Amniotic epithelial cell (primary cell): ENCODE measurements at regions not wholly inside any gene's neighbourhood (a gene's known extent, or its start where the extent isn't known, plus 50 kb on each side); places are given as distances from the start of the nearest gene placed in this dataset.

Experiments used
- DNase-seq: peaks from one replicate; pipeline ENCODE4 v3.0.0-alpha.2; 2010; ENCODE audit warnings: low read depth

DNA sequence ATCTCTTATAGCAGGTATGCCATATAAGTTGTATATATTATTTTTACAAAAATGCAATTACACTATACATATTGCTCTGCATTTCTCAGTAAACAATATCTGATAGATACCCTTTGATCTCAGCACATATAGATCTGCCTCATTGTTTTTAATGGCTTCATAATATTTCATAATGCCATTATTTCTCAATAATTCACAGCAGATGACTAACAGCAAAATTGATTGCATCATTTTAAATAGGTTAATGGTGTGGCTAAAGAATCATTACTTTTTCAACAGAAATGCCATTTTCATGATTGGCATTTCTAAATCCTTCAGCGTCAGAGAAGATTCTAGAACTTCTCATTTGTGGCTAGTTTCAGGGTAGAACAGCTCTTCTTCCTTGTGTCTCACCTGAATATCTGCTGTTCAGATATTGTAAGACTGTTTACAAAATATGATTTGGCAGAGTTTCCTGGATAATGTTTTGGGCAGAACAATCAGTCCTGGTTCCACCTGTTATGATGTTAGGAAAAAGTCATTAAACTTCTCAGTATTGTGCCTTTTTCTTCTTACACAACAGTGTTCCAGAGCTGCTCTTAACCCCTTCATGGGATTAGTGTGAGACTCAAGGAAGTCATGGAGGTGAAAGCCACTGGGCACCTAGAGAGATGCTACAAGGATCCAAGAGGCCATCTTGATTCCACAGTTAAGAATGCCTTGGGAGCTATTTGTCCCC lies 397.6 kb upstream of the THBS1 start:
- DNase-seq = no peak

DNA sequence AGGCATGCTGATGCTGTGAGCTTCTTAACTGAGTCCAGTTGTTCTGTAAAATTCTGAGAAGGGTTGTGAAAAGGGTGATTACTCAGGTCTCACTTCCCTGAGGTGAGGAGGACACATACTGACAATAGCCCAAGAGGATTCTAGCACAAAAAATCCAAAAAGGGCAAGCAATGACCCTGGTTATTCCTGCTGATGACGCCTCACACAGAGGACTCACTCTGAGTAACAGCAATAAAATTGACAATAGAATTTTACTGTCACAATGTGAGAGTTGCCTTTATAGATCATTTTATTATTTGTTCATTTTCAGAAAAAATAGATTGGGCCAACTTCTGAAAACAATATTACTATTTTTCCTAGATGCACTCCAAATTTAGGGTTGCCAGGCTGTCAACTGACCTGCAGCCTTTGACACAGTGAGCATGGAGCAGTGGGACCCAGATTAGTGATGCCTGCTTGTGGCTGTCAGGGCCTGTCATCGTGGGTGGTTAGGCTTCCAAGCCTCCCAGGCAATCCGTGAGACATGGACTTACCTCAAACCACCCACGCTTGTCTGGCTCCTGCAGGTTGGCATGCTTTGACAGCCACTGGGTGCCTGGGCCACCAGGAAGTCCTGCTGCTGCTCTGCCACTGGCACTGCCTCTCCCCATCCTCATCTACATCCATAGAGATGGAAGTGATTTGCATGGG lies 396.0 kb upstream of the THBS1 start:
- DNase-seq = no peak

DNA sequence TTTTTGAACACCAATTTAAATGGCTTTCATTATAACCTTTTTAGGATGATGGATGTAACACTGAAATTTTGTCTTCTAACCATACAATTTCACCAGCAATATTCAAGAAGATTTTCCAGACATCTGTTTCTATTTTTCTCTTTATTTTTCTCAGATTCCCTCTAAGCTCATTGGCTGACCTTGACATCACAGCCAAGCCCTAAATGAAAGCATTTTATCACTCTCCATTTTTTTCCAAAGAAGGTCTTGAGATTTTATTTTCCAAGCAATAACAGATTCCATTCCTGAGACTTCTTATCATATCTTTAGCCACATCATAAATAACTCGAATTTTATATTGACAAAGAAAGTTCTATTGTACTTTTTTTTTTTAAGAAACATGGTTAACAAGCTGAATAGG lies 392.6 kb upstream of the THBS1 start:
- DNase-seq = peak; percentile 43

DNA sequence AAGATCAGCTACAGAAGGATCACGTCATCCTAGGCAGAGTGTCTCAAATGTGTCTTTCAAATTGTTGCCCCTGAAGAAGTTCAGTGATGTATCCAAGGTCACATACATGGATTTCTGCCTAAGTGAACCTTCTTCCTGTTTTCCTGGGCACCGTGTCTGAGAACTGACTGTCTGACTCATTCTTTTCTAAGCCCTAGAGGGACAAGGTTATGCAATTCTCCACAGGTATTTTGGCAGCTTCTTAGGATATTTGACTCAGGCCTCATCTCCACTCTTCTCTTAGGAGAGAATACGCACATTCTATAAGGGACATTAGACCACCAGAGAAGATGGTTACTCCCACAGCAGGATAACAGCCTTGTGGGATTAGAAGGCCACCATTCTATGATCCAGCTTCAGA lies 391.9 kb upstream of the THBS1 start:
- DNase-seq = peak; percentile 97

DNA sequence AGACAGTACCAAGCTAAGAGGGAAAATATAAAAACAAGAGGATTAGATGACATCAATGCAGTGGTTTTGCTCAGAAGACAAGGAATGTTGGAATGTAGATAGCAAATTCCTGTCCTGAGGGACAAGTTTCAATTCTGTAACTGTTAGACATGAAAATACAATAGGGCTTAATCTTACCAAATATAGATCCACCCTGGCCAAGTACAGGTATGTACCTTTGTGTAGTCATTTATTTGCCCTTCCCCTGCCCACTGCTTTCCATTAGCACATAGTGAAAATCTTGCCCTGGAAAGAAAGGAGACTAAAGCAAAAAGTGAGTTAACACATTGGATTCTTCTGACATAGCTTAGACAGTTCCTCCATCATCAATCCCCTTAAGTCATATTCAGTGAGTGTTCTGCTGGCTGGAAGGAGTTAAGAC lies 389.0 kb upstream of the THBS1 start:
- DNase-seq = peak; percentile 80

DNA sequence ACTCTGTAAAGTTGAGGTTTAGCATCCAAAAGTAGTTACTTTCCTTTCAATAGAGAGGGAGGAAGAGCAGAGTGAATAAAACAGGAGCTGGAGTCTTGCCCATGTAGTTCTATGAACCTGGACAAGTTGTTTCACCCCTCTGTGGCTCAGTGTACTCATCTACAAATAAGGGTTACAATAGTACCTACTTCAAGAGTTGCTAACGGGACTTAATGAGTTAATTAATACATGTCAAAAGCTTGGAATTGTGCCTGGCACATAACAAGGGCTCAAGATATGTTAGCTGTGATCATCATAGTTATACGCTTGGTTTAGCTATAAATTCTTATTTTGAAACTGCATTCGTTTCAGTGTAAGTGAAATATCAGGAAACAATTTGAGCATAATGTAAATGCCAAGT lies 388.5 kb upstream of the THBS1 start:
- DNase-seq = no peak

DNA sequence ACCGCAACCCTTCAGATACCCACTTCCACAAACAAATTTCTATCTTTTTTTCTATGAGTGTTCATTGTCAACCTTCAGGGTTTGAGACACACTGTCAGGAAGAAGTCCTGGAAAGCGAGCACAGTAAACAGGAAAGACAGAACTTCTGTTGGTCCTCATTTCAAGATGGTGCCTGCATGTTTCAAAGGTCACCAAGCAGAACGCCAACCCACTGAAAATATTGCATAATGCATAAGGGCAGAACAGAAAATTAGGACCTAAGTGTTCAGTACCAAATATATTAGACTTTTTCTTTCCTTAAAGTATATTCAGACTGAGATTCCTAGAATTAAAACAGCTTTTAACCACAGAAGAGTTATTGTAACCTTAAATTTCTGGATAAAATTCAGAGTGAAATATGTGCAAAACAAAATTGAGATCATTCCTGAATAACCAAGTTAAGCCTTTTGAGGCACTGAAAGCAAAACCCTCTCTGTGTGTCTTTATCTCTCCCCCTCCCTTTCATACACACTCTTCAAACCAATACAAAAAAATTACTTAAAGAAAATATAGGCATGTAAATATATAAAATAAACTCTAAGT lies 387.8 kb upstream of the THBS1 start:
- DNase-seq = peak; percentile 34

DNA sequence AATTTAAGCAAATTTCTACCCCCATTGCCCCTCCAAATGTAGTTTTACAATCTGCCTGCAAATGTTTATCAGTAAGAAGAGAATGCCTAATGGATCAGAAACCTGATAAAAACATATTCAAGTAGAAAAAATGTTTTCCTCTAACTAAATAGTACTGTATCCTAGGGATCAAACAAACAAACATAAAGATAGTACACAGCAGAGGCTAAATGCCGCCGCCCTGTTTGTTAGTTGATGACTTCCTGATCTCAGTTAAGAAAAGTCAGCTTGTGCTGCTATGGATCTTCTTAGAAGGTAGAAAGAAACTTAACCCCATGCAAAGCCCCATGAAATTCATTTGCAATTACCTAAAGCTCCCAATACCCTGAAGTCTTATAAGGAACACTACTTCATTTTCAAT lies 387.3 kb upstream of the THBS1 start:
- no peak for DNase-seq

DNA sequence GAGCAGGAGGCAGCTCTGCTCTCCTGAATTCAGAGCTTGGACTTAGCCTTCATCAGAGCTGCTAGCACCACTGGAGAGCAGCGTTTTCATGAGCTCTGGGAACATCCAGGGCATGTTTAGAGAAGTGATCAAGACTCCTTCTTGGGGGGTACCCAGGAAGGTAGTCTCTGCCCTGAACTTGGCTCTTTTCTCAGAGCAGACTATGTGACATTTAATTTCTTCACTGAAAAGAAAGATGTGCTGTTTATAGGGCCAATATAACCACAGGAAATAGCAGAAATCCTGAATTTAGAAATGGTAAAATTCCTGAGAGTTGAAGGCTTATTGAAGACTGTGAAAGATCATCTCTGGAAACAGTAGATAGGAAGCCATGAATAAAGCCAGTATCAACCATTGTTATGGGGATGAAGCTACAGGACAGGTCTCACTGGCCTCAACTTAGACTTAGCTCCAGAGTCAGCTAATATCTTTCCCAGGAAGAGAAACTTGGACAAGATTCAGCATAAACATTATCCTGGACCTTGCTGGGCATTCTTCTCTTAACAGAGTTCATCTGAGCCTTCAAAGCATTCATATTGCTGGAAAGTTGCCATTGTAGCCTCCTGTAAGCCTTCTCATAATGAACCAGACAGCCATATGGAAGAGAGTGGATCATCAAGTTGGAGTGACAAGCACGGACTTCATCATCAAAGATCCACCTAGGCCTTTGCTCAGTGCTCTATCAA lies 386.6 kb upstream of the THBS1 start:
- no peak for DNase-seq

DNA sequence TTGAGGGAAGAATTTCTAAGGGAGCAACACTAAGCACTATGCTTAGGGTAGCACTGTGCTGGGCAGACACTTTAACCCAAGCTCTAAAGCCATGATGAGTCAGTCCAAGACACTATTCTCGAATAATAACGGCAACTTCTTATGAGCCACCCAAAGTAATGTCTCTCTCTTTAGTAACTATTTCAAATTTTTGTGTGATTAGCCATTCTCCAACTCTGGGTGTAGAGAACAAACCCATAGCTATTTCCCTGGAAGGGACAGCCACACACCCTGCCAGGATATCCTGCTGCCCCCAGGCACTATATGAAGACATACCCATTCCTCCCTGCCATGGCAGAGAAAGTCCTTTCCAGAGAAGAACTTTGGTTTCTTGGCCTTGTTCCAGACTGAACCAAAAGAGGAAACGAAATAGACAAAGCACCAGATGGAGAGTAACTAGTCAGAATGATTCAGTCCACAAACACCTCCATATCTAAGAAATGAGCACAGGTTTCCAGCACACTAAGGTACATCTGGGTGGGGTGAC lies 384.9 kb upstream of the THBS1 start:
- DNase-seq = peak; percentile 71

DNA sequence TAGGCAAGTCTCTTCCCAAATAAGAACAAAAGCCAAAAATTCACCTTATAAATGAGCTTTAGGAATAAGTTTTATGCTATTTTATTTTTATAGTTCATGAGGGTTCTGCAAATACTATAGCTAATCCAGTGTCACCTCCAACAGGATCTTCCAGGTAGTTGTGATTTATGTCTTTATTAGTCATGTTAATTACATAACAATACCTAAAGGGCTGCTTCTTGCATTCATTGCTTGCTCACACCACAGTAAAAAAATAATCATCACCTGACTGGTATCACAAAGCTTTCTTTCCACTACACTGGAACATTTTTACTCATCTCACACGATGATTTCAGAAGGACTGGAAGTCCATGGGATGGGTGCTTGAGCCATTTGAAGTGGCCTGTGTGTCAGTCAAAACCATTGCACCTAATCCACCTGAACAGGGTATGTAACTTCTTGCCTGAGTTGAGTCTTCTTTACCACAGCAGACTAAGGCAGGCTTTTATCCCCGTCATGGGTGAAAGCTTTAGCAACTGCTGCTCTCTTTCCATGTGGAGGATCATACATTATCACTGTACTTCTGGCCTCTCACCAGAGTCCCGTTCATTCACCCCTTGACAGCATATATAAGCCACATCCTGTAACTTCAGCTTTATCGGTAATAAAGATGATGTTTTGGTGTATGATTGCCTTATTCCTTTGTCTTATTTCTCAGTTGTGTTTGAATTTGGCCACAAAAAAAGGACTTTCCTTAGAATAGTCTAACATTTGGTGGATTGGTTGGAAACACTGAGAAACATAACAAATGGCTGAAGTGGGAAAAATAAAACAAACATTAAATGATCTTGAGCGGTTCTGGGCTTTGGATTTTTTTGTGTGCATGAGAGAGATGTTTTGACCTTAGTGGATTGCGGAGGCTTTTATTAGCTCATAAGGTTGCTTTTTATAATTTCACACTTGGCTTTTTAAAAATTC lies 382.6 kb upstream of the THBS1 start:
- no peak for DNase-seq

DNA sequence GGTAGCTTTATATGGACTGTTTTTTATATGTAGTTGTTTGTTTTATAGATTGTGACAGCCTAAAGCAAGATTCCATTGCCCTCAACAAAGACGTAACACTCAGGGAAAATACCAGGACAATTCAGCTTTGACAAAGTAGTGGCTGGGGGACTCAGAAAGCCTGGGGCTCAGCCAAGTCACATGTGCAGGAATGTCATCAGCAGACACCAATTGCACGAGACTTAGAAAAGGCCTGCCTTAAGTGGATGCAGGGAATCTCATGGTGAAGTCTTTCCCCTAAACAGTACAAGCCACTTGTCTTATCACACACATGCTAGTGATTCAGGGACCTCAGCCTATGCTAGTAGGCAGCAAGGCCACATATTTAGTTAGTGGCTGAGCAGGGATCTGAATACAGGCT lies 381.8 kb upstream of the THBS1 start:
- DNase-seq = no peak

DNA sequence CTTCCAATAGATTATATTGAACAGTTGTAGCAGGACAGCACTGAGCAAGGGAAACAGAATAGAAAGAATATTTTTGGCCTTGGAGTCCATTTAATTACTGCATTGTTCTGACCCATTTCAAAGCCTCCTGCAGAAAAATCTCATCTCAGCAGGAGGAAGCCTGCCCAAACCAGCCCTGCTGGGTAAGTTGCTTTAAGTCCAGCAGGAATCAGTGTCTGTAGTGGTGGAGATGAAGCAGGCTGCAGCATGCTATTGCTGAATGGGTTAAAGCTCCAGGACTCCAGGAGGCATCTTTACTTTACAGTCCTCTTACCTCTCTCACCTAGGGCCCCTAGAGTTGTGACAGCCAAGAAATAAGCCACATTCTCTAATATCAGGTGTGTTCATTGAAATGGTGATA lies 380.3 kb upstream of the THBS1 start:
- DNase-seq = no peak

DNA sequence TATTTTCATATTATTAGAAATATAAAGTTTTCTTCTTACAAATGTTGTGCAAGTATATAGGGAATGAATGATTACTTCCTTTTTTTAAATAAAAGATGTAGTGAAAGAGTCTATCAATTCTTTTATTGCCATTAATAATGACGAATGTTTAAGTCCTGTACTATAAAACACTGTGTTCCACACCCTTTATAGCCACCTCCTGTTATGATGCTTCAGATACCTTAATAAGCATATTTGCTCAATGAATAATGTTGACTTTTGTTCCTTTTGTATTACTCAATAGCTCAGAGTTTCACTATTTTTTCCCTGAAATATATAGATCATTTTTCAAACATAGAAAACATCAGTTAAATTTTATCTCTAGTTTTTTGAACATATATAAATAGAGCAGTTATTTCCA lies 378.2 kb upstream of the THBS1 start:
- DNase-seq = no peak

DNA sequence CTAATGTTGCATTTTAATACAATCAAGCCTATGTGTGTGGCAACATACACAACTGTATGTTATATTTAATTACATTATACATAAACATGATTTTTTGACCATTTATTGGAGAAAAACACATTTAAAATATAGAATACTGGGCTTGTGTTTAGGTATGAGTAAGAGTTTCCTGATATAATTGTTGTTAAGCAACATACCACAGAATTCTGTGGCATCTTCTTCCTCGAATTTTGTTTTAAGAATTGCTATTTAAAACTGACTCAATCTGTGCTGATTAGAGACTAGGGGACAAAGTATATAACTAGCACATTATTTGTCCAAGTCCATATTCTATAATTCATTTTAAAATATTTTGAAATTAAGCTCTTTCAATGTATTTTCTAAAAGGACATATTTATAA lies 376.8 kb upstream of the THBS1 start:
- DNase-seq = peak; percentile 47

DNA sequence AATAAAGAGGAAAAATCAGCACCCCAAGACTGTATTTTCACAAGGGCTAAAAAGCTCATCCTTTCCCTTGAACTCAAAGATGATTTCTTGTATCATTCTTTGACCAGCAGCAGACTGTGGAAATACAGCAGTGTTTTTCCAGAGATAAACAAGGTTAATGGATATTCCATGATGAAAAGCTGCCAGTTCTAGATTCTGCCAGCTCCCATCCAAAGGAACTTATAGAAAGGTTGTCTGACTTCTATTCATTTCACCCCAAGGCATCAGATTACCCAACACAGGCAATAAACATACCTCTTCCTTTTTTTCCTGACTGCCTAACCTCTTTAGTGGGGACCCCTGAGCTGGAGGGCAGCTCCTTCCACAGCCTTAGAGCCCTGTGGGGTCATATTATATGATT lies 375.8 kb upstream of the THBS1 start:
- DNase-seq = no peak

DNA sequence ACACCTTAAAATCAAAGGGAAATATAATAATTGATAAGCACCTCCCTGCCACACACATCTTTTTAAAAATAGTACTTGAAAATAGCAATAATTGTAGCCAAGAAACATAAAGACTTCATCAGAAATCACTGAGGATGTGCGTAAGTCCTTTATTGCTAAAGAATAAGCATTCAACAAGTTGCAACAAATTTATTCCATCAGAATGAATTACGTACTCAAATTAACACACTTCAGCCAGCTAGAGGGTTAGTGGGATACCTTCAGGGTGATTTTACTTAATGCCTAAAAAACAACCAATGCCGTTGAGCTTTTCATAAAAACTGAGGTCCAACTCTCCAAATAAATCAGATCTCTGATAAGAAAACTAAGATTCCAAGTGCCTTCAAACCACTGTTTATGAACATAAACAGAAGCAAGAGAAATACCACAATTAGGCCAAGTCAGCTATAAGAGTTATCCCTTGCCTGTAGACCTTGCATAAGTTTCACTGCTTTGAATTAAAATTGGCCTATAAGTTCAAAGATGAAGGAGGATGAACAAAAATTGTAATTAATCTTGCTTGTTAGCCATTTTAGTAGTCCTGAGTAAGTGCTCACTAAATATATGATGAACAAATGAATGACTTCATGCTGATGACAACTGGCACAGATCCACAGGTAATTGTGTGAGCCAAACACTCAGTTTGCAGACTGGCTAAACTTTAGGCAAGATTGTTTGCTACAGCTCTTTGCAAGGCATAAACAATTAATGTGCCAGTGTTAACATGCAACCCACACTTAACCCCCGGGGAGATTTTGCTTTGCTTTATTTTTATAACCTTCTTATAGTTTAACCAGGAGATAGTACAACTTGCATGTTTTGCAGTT lies 375.1 kb upstream of the THBS1 start:
- DNase-seq = peak; percentile 76

DNA sequence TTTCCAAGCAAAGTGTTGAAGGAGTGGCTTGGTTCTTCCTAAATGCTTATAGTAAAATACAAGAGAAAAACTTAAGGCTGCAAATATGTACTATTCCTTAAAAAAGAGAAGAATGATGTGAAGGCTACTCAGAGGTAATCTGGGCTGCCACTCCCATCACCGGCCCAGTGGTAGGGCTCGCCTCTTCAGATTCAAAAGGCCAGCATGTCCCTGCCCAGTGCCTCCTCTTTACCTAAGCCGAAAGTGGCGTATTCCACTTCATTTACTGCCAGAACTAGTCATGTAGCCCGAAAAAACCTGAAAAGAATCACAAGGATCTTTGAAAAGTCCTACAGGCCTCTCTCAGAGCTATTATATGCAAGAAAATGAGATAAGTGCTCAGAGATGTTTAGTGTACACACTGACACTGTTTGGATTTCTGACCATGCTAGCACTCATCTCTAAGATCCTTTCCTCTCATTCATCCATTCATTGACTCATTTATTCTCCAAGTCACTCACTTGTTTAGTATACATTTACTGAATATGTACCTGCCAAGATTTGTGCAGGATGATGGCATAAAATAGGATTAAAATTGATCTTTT lies 373.3 kb upstream of the THBS1 start:
- DNase-seq = no peak

DNA sequence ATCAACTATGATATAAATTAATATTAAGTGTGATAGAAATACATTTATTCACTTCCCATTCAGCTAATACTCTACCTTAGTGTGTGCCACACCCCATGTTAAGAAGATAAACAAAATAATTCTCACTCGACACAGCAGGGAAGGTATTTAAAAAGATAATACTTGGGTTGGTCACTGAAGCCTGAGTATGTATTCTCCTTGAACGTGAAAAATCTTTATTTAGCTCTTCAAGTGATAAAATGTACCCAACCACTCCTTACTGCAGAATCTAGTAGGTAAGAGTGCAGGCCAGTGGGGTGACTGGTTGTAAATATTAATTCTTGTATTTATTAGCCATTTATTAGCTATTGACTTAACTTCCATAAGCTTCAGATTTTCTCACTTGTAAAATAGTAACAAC lies 372.7 kb upstream of the THBS1 start:
- DNase-seq = no peak

DNA sequence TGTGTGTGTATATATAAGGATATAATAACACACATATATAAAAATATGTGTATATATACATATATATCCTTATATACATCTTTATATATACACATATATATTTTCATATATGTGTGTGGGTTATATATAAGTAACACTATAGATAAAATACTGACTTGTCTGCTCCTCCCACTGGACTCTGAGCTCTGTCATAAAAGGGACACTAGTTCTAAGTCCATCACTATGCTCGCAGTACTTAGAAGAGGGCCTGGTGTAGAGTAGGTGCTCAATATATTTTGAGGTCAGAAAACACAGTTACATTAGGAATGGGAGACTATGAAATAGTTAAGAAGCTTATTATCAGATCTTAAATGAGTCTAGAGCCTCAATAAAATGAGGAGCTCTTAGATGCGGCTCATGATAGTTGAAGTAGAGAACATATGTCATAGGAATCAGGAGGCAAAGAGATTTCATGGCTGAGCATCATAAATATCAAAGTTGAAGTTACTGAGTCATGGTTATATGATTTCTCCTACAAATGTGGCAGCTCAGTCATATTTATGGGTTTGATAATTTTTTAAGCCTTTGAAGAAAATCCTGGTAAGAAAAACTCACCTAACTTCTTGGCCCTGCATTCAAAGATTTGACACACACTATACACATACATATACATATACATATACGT lies 371.2 kb upstream of the THBS1 start:
- no peak for DNase-seq
